HepG2 (cell line): ENCODE measurements at regions not wholly inside any gene's neighbourhood (a gene's known extent, or its start where the extent isn't known, plus 50 kb on each side); places are given as distances from the start of the nearest gene placed in this dataset.

Experiments used
- ATAC-seq: fragments of 200-7000 bp; cut with Tn5 transposase; 3 replicates; pipeline ENCODE4 v1.9.1; 2020; ENCODE audit warnings: mild to moderate bottlenecking, moderate library complexity
- BruUV-seq: library from RNA; stranded (reverse); fragments of 400-500 nt; replicated peaks from 2 replicates; lab custom pipeline; 2021; lab: Mats Ljungman, UMichigan
- CTCF ChIA-PET: fragments of 300-600 bp; formaldehyde crosslinking; extraction: SDS; loops from one replicate; lab custom pipeline; 2021; ENCODE audit warnings: low total read pairs, inconsistent platforms, low intra/inter-chr PET ratio; lab: Yijun Ruan, JAX
- POLR2A ChIA-PET: fragments of 350-600 bp; sonication (Branson Sonifier 250); formaldehyde crosslinking; loops from one replicate; lab custom pipeline; 2020; ENCODE audit warnings: antibody characterized with exemption, inconsistent platforms; lab: Yijun Ruan, JAX
- DNase-seq: peaks from one replicate; pipeline ENCODE4 v3.0.0-alpha.2; 2015; ENCODE audit warnings: low spot score
- FAIRE-seq: peaks from 3 replicates; lab custom pipeline; 2011; peaks lifted over from hg19 to GRCh38; lab: Jason Lieb, UNC
- H2AFZ ChIP-seq: one replicate; pipeline ENCODE4 v1.6.1; 2011; ENCODE audit warnings: low read length, inconsistent platforms
- H3K27ac ChIP-seq: fragments of 300-600 bp; 3 replicates; pipeline ENCODE4 v1.8.0; 2011; ENCODE audit warnings: mixed run types, mild to moderate bottlenecking, mixed read lengths, low read length, inconsistent platforms; ENCODE audit not compliant: insufficient read depth; ENCODE audit errors: extremely low read length
- H3K27me3 ChIP-seq, 2 experiments: fragments of 200-600 bp in 1 of 2; 2 replicates in 1 of 2; 3 replicates in 1 of 2; pipeline versions ENCODE4 v1.6.0 to v1.8.0; 2011; ENCODE audit warnings: low read length in 2 of 2, mild to moderate bottlenecking in 2 of 2, moderate library complexity in 2 of 2, inconsistent platforms in 1 of 2; ENCODE audit not compliant: insufficient read depth in 2 of 2, control insufficient read depth in 1 of 2
- H3K36me3 ChIP-seq, 2 experiments: fragments of 200-600 bp in 1 of 2; replicated peaks in 1 of 2; 2 replicates in 1 of 2; 3 replicates in 1 of 2; pipeline versions ENCODE4 v1.5.1 to v1.8.0; 2011; ENCODE audit warnings: low read length in 2 of 2, inconsistent platforms in 1 of 2; ENCODE audit not compliant: insufficient read depth in 2 of 2, control insufficient read depth in 1 of 2
- H3K4me1 ChIP-seq: 2 replicates; pipeline ENCODE4 v1.5.1; 2012; ENCODE audit warnings: low read length, inconsistent platforms; ENCODE audit not compliant: insufficient read depth
- H3K4me2 ChIP-seq: 2 replicates; pipeline ENCODE4 v1.6.0; 2011; ENCODE audit warnings: low read depth, low read length, inconsistent platforms
- H3K4me3 ChIP-seq, 3 experiments: fragments of 200-600 bp in 1 of 3; sonication (generic), shearing (Covaris generic) in 1 of 3; replicated peaks in 1 of 3; 2 replicates each; pipeline ENCODE4 v1.5.1; 2011 to 2016; ENCODE audit warnings: low read length in 3 of 3, inconsistent platforms in 2 of 3, low read depth in 2 of 3, mild to moderate bottlenecking in 2 of 3, control low read depth in 1 of 3, mixed read lengths in 1 of 3; ENCODE audit not compliant: insufficient read depth in 1 of 3
- H3K79me2 ChIP-seq: one replicate; pipeline ENCODE4 v1.6.1; 2011; ENCODE audit warnings: low read length, inconsistent platforms; ENCODE audit not compliant: insufficient read depth
- H3K9ac ChIP-seq: 2 replicates; pipeline ENCODE4 v1.6.0; 2011; ENCODE audit warnings: mild to moderate bottlenecking, low read depth, low read length, inconsistent platforms; ENCODE audit not compliant: insufficient read depth
- H3K9me3 ChIP-seq: 2 replicates; pipeline ENCODE4 v1.5.1; 2012; ENCODE audit warnings: mild to moderate bottlenecking, low read length
- H4K20me1 ChIP-seq: 2 replicates; pipeline ENCODE4 v1.6.0; 2011; ENCODE audit warnings: inconsistent platforms, mild to moderate bottlenecking, low read length, moderate library complexity; ENCODE audit not compliant: insufficient read depth
- MAFF ChIP-seq: IDR thresholded peaks from 2 replicates; pipeline ENCODE4 v1.6.1; 2011; ENCODE audit warnings: low read depth, low read length, improper control_type of control experiment
- MAFK ChIP-seq, 2 experiments: IDR thresholded peaks in 1 of 2; conservative IDR thresholded peaks in 1 of 2; 2 replicates each; pipeline ENCODE4 v1.6.1; 2011; ENCODE audit warnings: improper control_type of control experiment in 2 of 2, low read length in 2 of 2
- MEF2D ChIP-seq: sonication (generic); formaldehyde crosslinking; IDR thresholded peaks from 2 replicates; pipeline ENCODE4 v1.5.1; 2020; ENCODE audit warnings: mild to moderate bottlenecking, missing genetic modification reagents
- MYNN ChIP-seq: sonication (generic); formaldehyde crosslinking; IDR thresholded peaks from 2 replicates; pipeline ENCODE4 v1.4.0; 2020; ENCODE audit warnings: mild to moderate bottlenecking, low read depth, missing genetic modification reagents
- SRSF4 ChIP-seq: fragments of 200-400 bp; formaldehyde crosslinking; IDR thresholded peaks from one replicate; pipeline ENCODE4 v1.6.1; 2018; ENCODE audit warnings: mild to moderate bottlenecking, low read depth, low read length, moderate library complexity; ENCODE audit not compliant: poor library complexity, severe bottlenecking
- WGBS: methylation state at CpG from one replicate; pipeline ENCODE4 v1.1.6; 2017; ENCODE audit warnings: low lambda C conversion rate; 5-methylcytosine and 5-hydroxymethylcytosine counted together
- in situ Hi-C: cut with HindIII; loops from 2 replicates; pipeline ENCODE4 v1.10.0; 2017; ENCODE audit warnings: low pct_unique_long_range_greater_than_20kb; ENCODE audit not compliant: extremely low pct_ligation_motif_present
- intact Hi-C: fragments of 100-400 bp; cut with micrococcal nuclease; formaldehyde crosslinking; loops from one replicate; pipeline ENCODE4 v1.10.0; 2022; ENCODE audit not compliant: unreplicated experiment
- TF ChIP-seq, protein P1 (sequence below): sonication (generic); formaldehyde crosslinking; IDR thresholded peaks from 2 replicates; pipeline ENCODE4 v1.9.0; 2021; ENCODE audit warnings: missing genetic modification reagents, borderline replicate concordance
- TF ChIP-seq, protein P2 (sequence below): sonication (generic); formaldehyde crosslinking; IDR thresholded peaks from 2 replicates; pipeline ENCODE4 v1.4.0; 2020; ENCODE audit warnings: missing genetic modification reagents

DNA sequence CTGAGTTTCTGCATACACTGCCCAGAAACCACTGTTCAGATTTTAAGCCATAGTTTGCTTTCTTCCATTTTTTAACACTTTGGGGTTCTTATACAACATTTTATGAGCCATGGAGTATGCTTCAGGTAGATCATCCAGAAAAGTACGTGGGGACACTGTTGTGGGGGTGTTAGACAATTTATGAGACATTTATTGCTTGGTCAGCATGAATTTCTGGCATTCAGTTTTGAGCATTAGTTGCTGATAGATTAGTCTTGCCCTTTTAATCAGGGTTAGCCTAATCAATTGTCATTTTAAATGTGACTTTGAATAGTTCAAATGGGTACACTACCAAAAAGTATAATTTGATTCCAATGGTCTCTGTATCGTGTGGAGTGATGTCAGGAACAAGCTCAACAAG lies 434.9 kb downstream of the GPM6A start:
- intact Hi-C loops (no loop called here), in situ Hi-C loops (no loop called here)
- H2AFZ ChIP-seq: no peak overlapping the region
- H3K9me3 ChIP-seq: peaks cover 24% of the 10 kb centered on the region; the same call in 1 of the 2 replicates
- DNase-seq (no peak), FAIRE-seq (no peak), ATAC-seq (no peak)
- 0% methylated on average over 2 of the region's 2 CpGs for WGBS
- no peaks in the 10 kb centered on the region for H3K4me1 ChIP-seq
- no peaks in the 10 kb centered on the region for H3K36me3 ChIP-seq
- H3K79me2 ChIP-seq: no peaks in the 10 kb centered on the region
- ChIA-PET POLR2A (no interaction called here), CTCF (no interaction called here)
- no peak overlapping the region for H3K27ac ChIP-seq
- H4K20me1 ChIP-seq: no peaks in the 10 kb centered on the region
- no TSS peak for BruUV-seq
- H3K9ac ChIP-seq: no peak overlapping the region
- TF ChIP-seq, protein P1, sequence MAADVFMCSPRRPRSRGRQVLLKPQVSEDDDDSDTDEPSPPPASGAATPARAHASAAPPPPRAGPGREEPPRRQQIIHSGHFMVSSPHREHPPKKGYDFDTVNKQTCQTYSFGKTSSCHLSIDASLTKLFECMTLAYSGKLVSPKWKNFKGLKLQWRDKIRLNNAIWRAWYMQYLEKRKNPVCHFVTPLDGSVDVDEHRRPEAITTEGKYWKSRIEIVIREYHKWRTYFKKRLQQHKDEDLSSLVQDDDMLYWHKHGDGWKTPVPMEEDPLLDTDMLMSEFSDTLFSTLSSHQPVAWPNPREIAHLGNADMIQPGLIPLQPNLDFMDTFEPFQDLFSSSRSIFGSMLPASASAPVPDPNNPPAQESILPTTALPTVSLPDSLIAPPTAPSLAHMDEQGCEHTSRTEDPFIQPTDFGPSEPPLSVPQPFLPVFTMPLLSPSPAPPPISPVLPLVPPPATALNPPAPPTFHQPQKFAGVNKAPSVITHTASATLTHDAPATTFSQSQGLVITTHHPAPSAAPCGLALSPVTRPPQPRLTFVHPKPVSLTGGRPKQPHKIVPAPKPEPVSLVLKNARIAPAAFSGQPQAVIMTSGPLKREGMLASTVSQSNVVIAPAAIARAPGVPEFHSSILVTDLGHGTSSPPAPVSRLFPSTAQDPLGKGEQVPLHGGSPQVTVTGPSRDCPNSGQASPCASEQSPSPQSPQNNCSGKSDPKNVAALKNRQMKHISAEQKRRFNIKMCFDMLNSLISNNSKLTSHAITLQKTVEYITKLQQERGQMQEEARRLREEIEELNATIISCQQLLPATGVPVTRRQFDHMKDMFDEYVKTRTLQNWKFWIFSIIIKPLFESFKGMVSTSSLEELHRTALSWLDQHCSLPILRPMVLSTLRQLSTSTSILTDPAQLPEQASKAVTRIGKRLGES (CRISPR knock-in tag): no peak
- TF ChIP-seq MYNN (CRISPR knock-in tag): no peak
- no peak for TF ChIP-seq SRSF4
- no peak for TF ChIP-seq MEF2D (CRISPR knock-in tag)
- TF ChIP-seq MAFK (conservative IDR thresholded peaks at IDR 0.05 in 1 of 2, IDR thresholded peaks at IDR 0.05 in 1 of 2; ENCODE audit: low read length in 2 of 2): peak; percentile 83 to 91
- peak; percentile 83 for TF ChIP-seq MAFF
- no peak overlapping the region for H3K4me3 ChIP-seq
- H3K4me2 ChIP-seq: no peak overlapping the region
- no peaks in the 10 kb centered on the region for H3K27me3 ChIP-seq

DNA sequence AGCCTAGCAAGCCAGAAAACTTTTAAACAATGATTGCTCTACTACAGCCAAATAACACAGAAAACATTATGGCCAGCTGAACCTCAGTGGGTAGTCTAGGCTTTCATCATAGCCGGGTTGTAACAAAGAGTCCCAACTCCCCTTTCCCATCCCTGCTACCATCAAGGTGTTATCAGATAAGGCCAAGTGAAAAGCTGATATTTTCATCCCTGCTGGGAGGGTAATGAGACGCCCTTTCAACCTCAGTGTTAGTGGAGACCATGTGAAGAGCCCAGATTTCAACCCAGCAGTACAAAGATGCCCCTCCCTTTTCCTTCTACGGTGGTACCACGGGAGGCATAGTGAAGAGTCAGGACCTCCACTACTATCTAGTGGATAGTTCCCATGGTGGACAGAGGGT lies 433.7 kb downstream of the GPM6A start:
- H3K36me3 ChIP-seq: no peaks in the 10 kb centered on the region
- no peak overlapping the region for H3K4me3 ChIP-seq
- no peaks in the 10 kb centered on the region for H4K20me1 ChIP-seq
- FAIRE-seq (no peak), DNase-seq (no peak), ATAC-seq (no peak)
- H3K9ac ChIP-seq: no peak overlapping the region
- no peaks in the 10 kb centered on the region for H3K4me1 ChIP-seq
- H2AFZ ChIP-seq: no peak overlapping the region
- H3K4me2 ChIP-seq: no peak overlapping the region
- no peak overlapping the region for H3K27ac ChIP-seq
- intact Hi-C loops (no loop called here), in situ Hi-C loops (no loop called here)
- POLR2A ChIA-PET: no interaction called here
- H3K79me2 ChIP-seq: no peaks in the 10 kb centered on the region
- 0% methylated on average over 2 of the region's 4 CpGs for WGBS
- H3K27me3 ChIP-seq: no peaks in the 10 kb centered on the region
- peaks cover 24% of the 10 kb centered on the region; the same call in 1 of the 2 replicates for H3K9me3 ChIP-seq
- BruUV-seq: no TSS peak
- CTCF ChIA-PET: no interaction called here
- TF ChIP-seq, protein P2, sequence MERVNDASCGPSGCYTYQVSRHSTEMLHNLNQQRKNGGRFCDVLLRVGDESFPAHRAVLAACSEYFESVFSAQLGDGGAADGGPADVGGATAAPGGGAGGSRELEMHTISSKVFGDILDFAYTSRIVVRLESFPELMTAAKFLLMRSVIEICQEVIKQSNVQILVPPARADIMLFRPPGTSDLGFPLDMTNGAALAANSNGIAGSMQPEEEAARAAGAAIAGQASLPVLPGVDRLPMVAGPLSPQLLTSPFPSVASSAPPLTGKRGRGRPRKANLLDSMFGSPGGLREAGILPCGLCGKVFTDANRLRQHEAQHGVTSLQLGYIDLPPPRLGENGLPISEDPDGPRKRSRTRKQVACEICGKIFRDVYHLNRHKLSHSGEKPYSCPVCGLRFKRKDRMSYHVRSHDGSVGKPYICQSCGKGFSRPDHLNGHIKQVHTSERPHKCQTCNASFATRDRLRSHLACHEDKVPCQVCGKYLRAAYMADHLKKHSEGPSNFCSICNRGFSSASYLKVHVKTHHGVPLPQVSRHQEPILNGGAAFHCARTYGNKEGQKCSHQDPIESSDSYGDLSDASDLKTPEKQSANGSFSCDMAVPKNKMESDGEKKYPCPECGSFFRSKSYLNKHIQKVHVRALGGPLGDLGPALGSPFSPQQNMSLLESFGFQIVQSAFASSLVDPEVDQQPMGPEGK (CRISPR knock-in tag): no peak
